ENCODE measurements at regions not wholly inside any gene's neighbourhood (a gene's known extent, or its start where the extent isn't known, plus 50 kb on each side); places are given as distances from the start of the nearest gene placed in this dataset.

DNA sequence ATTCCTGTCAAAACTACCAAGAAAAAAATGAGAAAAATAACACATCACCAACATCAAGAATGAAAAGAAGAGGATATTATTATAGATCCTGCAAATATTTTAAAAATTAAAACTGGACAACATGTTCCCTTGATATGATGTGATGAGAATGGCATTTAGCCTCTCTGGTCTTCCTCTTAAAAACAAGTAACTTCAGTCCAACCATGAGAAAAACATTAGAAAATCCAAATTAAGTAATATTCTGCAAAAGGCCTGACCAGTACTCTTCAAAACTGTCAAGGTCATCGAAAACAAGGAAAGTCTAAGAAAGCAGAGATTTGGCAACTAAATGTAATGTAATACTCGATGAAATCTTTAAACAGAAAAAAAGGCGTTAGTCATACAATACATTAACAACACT is 167.1 kb upstream of the SNX2 start:
- no peak for TF ChIP-seq CTCF (IDR thresholded peaks at IDR 0.05)
- H3K27ac Mint-ChIP-seq (ENCODE audit: unreplicated experiment): peak overlapping the region; percentile 76
- H3K36me3 Mint-ChIP-seq (ENCODE audit: low read depth): no peaks in the 10 kb centered on the region
- no peak for DNase-seq (ENCODE audit: low spot score)
- peaks cover 31% of the 10 kb centered on the region for H3K4me1 Mint-ChIP-seq (ENCODE audit: low read depth)
- H3K27me3 Mint-ChIP-seq (ENCODE audit: low read depth): no peaks in the 10 kb centered on the region
- no peak overlapping the region for H3K4me3 Mint-ChIP-seq (ENCODE audit: unreplicated experiment)
- H3K9me3 Mint-ChIP-seq (ENCODE audit: low read depth): peaks cover 3% of the 10 kb centered on the region

DNA sequence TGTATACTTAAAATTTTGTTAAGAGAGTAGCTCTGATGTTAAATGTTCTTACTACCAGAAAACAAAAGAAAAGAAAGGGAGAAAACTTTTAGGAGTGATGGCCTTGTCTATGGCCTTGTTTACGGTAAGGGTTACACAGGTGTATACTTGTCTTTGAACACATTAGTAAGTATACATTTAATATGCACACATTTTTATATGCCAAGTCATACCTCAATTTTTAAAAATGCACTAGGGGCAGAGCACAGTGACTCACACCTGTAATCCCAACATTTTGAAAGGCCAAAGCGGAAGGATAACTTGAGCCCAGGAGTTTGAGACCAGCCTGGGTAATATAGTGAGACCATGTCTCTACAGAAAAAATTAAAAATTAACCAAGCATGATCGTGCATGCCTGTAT is 166.7 kb upstream of the SNX2 start:
- no peak for DNase-seq (ENCODE audit: low spot score)
- peaks cover 27% of the 10 kb centered on the region for H3K4me1 Mint-ChIP-seq (ENCODE audit: low read depth)
- no peak for TF ChIP-seq CTCF (IDR thresholded peaks at IDR 0.05)
- H3K36me3 Mint-ChIP-seq (ENCODE audit: low read depth): no peaks in the 10 kb centered on the region
- peak overlapping the region; percentile 52 for H3K27ac Mint-ChIP-seq (ENCODE audit: unreplicated experiment)
- no peak overlapping the region for H3K4me3 Mint-ChIP-seq (ENCODE audit: unreplicated experiment)
- H3K27me3 Mint-ChIP-seq (ENCODE audit: low read depth): no peaks in the 10 kb centered on the region
- H3K9me3 Mint-ChIP-seq (ENCODE audit: low read depth): peaks cover 3% of the 10 kb centered on the region

DNA sequence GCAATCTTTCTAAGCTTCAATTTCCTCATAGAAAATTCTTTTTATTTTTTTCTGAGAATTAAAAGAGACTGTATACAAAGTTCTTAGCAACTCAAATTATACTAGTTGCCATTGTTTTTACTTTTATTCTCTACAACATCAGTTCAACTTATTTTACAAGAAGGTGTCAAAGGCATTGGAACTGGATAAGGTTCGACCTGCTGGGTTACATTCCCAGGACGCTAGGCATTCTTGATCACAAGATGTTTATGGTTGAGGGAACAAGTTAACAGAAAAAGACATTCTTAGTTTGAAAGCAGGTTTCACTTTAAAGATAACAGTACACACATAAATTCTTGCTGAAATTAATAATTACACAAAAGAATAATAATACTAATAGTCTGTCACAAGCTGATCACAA is 163.5 kb upstream of the SNX2 start:
- no peak for TF ChIP-seq CTCF (IDR thresholded peaks at IDR 0.05)
- Mint-ChIP-seq H3K4me1 (ENCODE audit: low read depth) (peaks cover 30% of the 10 kb centered on the region), H3K4me3 (ENCODE audit: unreplicated experiment) (no peak overlapping the region), H3K36me3 (ENCODE audit: low read depth) (no peaks in the 10 kb centered on the region), H3K27me3 (ENCODE audit: low read depth) (no peaks in the 10 kb centered on the region), H3K9me3 (ENCODE audit: low read depth) (peaks cover 3% of the 10 kb centered on the region), H3K27ac (ENCODE audit: unreplicated experiment) (no peak overlapping the region)
- DNase-seq (ENCODE audit: low spot score): no peak

DNA sequence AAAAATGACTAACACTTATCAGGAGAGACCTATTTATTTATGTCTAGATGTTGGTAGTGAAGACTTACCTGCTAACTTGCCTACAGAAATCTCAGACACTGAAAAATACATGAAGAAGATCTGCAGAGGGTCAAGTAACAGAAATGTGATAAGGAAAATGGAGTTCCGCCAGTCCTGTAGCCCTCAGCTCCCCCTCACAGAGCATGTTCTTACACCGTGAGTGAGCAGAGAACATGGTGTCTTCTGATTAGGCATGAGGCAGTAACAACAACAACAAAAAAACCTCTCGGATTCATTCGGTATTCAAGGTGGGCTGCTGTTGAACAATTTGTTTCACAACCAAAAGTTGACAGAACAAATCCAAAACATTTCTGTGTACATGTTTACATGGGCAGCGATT is 162.0 kb upstream of the SNX2 start:
- TF ChIP-seq CTCF (IDR thresholded peaks at IDR 0.05): no peak
- no peaks in the 10 kb centered on the region for H3K36me3 Mint-ChIP-seq (ENCODE audit: low read depth)
- peaks cover 16% of the 10 kb centered on the region for H3K4me1 Mint-ChIP-seq (ENCODE audit: low read depth)
- H3K27ac Mint-ChIP-seq (ENCODE audit: unreplicated experiment): no peak overlapping the region
- peaks cover 3% of the 10 kb centered on the region for H3K9me3 Mint-ChIP-seq (ENCODE audit: low read depth)
- DNase-seq (ENCODE audit: low spot score): no peak
- no peaks in the 10 kb centered on the region for H3K27me3 Mint-ChIP-seq (ENCODE audit: low read depth)
- no peak overlapping the region for H3K4me3 Mint-ChIP-seq (ENCODE audit: unreplicated experiment)

DNA sequence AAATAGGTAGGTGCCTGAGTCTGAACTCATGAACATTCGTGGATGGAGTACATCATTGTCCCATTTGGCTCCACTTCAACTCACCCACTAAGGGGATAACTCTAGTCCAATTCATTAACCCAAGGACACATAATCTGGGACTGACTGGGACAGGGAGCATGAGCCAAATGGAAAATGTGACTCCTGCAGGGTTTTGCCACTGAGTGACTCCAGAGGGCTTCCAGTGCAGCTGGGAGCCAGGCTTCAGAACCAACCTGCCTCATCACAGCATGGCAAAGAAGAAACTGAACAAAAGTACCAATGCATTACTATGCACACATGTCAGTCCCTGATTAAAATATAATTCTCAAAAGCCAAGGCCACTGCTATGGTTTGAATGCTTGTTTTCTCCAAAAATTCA is 159.7 kb upstream of the SNX2 start:
- Mint-ChIP-seq H3K36me3 (ENCODE audit: low read depth) (no peaks in the 10 kb centered on the region), H3K27me3 (ENCODE audit: low read depth) (no peaks in the 10 kb centered on the region), H3K4me3 (ENCODE audit: unreplicated experiment) (no peak overlapping the region), H3K4me1 (ENCODE audit: low read depth) (peaks cover 12% of the 10 kb centered on the region), H3K9me3 (ENCODE audit: low read depth) (no peaks in the 10 kb centered on the region), H3K27ac (ENCODE audit: unreplicated experiment) (no peak overlapping the region)
- DNase-seq (ENCODE audit: low spot score): no peak
- TF ChIP-seq CTCF (IDR thresholded peaks at IDR 0.05): no peak

Measured in chondrocyte (in vitro differentiated cells).